Natural killer cell treated with Interleukin-12 subunit alpha and Interleukin-12 subunit beta and Interleukin-15 and Interleukin-18, amount 100 ng/mL, for 72 hours (primary cell): ENCODE measurements at regions not wholly inside any gene's neighbourhood (a gene's known extent, or its start where the extent isn't known, plus 50 kb on each side); places are given as distances from the start of the nearest gene placed in this dataset.

ENCODE experiments used
- ATAC-seq, 2 donors: fragments of 150-1000 bp; cut with Tn5 transposase in 1 of 2; sonication (Bioruptor Pico), chemical (Tn5 transposase) in 1 of 2; 2 replicates each; pipeline ENCODE4 v1.10.0; 2021
- DNase-seq: peaks from one replicate; pipeline ENCODE4 v3.0.0; 2022; ENCODE audit warnings: low spot score
- H3K27ac Mint-ChIP-seq, 2 donors: 1 replicate in 1 of 2; 2 replicates in 1 of 2; pipeline ENCODE4 v1.8.0; 2022; ENCODE audit warnings: mixed read lengths in 2 of 2, mild to moderate bottlenecking in 1 of 2, moderate library complexity in 1 of 2
- H3K27me3 Mint-ChIP-seq, 2 donors: 1 replicate in 1 of 2; 2 replicates in 1 of 2; pipeline ENCODE4 v1.8.0; 2022; ENCODE audit warnings: mixed read lengths in 2 of 2
- H3K36me3 Mint-ChIP-seq: one replicate; pipeline ENCODE4 v1.8.0; 2022; ENCODE audit warnings: mixed read lengths
- H3K4me1 Mint-ChIP-seq, 2 donors: 1 replicate in 1 of 2; 2 replicates in 1 of 2; pipeline ENCODE4 v1.8.0; 2022; ENCODE audit warnings: low read depth in 2 of 2, mixed read lengths in 2 of 2, mild to moderate bottlenecking in 1 of 2
- H3K4me3 Mint-ChIP-seq: one replicate; pipeline ENCODE4 v1.8.0; 2022; ENCODE audit warnings: mixed read lengths
- H3K9me3 Mint-ChIP-seq: 2 replicates; pipeline ENCODE4 v1.8.0; 2022; ENCODE audit warnings: mixed read lengths

DNA sequence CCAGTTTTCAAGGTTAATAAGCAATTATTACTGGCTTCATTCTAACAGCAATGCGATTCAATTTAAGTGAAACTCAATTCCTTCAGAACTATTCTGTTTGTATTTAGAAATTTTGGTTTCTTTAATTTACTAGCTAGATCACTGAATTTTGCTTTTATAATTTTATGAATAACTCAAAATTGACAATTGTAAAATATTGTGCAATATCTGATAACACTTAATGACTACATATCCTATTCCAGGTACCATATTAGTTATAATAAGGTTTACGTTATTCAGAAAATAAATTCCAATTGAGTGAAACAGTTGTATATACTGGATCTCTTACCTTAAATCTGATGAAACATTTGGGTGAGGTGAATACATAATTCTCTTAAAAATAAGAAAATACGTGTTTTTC, 1348.3 kb upstream of the CDH6 start:
- H3K4me1 Mint-ChIP-seq = no peaks in the 10 kb centered on the region
- no peaks in the 10 kb centered on the region for H3K27me3 Mint-ChIP-seq
- no peak overlapping the region for H3K27ac Mint-ChIP-seq
- H3K4me3 Mint-ChIP-seq = no peak overlapping the region
- peaks cover 15% of the 10 kb centered on the region for H3K9me3 Mint-ChIP-seq
- peaks cover 6% of the 10 kb centered on the region for H3K36me3 Mint-ChIP-seq
- ATAC-seq (no peak), DNase-seq (no peak)

- Mint-ChIP-seq H3K36me3 (peaks cover 4% of the 10 kb centered on the region), H3K27me3 (no peaks in the 10 kb centered on the region), H3K4me1 (no peaks in the 10 kb centered on the region), H3K27ac (no peak overlapping the region), H3K9me3 (peaks cover 10% of the 10 kb centered on the region), H3K4me3 (no peak overlapping the region)
- no peak for DNase-seq
- no peak for ATAC-seq
Observed at GRCh38 chr5:29833394-29833793, 1360.1 kb upstream of the CDH6 start.

- H3K27ac Mint-ChIP-seq = no peak overlapping the region
- ATAC-seq = no peak
- H3K4me1 Mint-ChIP-seq = no peaks in the 10 kb centered on the region
- peaks cover 14% of the 10 kb centered on the region for H3K9me3 Mint-ChIP-seq
- no peaks in the 10 kb centered on the region for H3K27me3 Mint-ChIP-seq
- H3K4me3 Mint-ChIP-seq = no peak overlapping the region
- H3K36me3 Mint-ChIP-seq = peaks cover 9% of the 10 kb centered on the region
- DNase-seq = no peak
Observed at GRCh38 chr5:29822521-29822920, 1371.0 kb upstream of the CDH6 start.

GRCh38 chr5:29811914-29812679, 1381.4 kb upstream of the CDH6 start:
- Mint-ChIP-seq H3K27ac (no peak overlapping the region), H3K9me3 (peaks cover 16% of the 10 kb centered on the region), H3K36me3 (peaks cover 6% of the 10 kb centered on the region), H3K4me1 (no peaks in the 10 kb centered on the region), H3K4me3 (no peak overlapping the region), H3K27me3 (no peaks in the 10 kb centered on the region)
- ATAC-seq = no peak
- no peak for DNase-seq

GRCh38 chr5:29805804-29806203, 1387.7 kb upstream of the CDH6 start:
- ATAC-seq = no peak
- no peak for DNase-seq
- H3K27ac Mint-ChIP-seq = no peak overlapping the region
- no peaks in the 10 kb centered on the region for H3K27me3 Mint-ChIP-seq
- H3K4me3 Mint-ChIP-seq = no peak overlapping the region
- H3K4me1 Mint-ChIP-seq = no peaks in the 10 kb centered on the region
- H3K36me3 Mint-ChIP-seq = peaks cover 12% of the 10 kb centered on the region
- peaks cover 22% of the 10 kb centered on the region for H3K9me3 Mint-ChIP-seq

DNA sequence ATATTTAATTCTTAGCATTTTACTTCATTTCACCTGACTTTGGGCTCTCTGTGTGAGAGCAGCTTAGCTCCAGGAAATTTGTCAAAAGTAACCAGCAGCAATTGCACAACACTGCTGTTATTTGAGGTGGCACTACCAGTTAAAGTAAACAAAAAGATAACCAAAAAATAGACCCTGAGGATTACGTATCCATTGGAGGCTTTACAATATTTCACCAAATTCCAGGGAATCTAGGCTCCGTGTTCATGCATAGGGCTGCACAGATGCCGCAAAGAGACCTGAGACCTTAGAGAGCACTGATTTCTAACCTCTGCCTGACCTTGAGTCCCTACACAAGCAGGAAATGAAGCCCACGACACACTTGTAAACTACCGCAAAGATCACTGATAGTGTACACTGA, 1392.7 kb upstream of the CDH6 start:
- Mint-ChIP-seq H3K4me1 (no peaks in the 10 kb centered on the region), H3K27me3 (no peaks in the 10 kb centered on the region), H3K9me3 (peaks cover 14% of the 10 kb centered on the region), H3K4me3 (no peak overlapping the region), H3K27ac (no peak overlapping the region), H3K36me3 (peaks cover 6% of the 10 kb centered on the region)
- no peak for ATAC-seq
- no peak for DNase-seq

DNA sequence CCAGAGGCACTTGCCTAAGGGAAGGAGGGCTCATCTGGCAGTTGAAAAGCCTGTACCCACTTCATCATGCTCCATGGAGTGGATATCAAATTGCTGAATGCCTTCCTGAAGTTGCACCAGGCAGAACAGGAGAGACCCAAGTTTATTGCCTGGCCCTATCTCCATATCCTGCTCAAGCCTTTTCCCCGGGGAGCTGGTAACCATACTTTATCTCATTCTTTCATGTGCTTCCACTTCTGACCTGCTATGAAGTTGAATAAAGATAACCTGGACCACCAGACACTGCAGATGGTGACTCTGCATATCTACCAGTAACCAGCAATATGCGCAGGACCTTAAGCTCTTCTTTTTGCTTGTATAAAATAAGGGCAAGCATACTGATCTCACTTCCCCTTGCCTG, 1397.5 kb upstream of the CDH6 start:
- H3K36me3 Mint-ChIP-seq = peaks cover 2% of the 10 kb centered on the region

GRCh38 chr5:29795096-29795652, 1398.3 kb upstream of the CDH6 start:
- no peaks in the 10 kb centered on the region for H3K4me1 Mint-ChIP-seq
- no peak for ATAC-seq

More for the DNA sequence above, 1397.5 kb upstream of the CDH6 start:
- H3K9me3 Mint-ChIP-seq = peaks cover 8% of the 10 kb centered on the region
- DNase-seq (no peak), ATAC-seq (no peak)
- H3K4me1 Mint-ChIP-seq = no peaks in the 10 kb centered on the region
- no peaks in the 10 kb centered on the region for H3K27me3 Mint-ChIP-seq
- no peak overlapping the region for H3K27ac Mint-ChIP-seq
- H3K4me3 Mint-ChIP-seq = no peak overlapping the region

DNA sequence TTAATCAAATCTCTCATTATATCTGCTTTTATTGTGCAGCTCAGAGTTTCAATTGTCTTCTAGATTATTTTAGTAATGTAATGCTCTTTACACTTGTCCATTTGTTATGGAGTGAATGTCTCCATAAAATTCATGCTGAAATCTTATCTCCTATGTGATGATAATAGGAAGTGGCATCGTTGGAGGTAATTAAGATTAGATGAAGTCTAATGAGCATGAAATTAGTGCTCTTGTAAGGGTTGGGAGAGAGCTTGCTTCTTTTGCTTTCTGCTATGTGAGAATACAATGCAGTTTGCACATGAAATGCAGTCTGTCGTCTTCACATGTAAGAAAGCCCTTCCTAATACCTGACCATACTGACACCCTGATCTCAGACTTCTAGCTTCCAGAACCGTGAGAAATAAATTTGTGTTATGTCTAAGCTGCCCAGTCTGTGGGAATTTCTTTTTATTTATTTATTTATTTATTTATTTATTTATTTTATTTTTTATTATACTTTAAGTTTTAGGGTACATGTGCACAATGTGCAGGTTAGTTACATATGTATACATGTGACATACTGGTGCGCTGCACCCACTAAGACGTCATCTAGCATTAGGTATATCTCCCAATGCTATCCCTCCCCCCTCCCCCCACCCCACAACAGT, 1399.2 kb upstream of the CDH6 start:
- Mint-ChIP-seq H3K4me1 (no peaks in the 10 kb centered on the region), H3K27ac (no peak overlapping the region), H3K27me3 (no peaks in the 10 kb centered on the region), H3K36me3 (no peaks in the 10 kb centered on the region), H3K9me3 (peaks cover 7% of the 10 kb centered on the region), H3K4me3 (no peak overlapping the region)
- ATAC-seq (no peak), DNase-seq (no peak)

More at GRCh38 chr5:29795096-29795652, 1398.3 kb upstream of the CDH6 start:
- Mint-ChIP-seq H3K9me3 (peaks cover 7% of the 10 kb centered on the region), H3K27ac (no peak overlapping the region), H3K27me3 (no peaks in the 10 kb centered on the region), H3K36me3 (no peaks in the 10 kb centered on the region), H3K4me3 (no peak overlapping the region)
- DNase-seq = no peak

DNA sequence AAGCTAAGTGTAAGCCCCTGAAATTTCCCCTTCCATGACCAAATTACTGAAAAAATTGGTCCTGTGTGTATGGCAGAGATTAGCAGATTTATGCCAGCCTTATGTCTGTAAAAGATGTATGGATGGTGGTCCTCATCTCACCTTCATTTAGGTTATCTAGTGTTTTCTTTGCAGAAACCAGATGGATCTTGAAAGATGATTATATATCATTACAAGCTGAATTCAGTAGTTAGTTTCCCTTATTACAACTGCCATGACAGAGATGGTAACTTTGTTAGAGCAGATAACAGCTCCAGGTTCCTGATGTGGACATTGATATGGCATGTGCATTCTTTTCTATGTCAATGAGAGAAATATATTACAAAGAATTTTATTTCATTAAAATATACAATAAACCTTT, 1403.2 kb upstream of the CDH6 start:
- Mint-ChIP-seq H3K27me3 (no peaks in the 10 kb centered on the region), H3K4me1 (no peaks in the 10 kb centered on the region), H3K4me3 (no peak overlapping the region), H3K36me3 (peaks cover 6% of the 10 kb centered on the region), H3K9me3 (peaks cover 18% of the 10 kb centered on the region), H3K27ac (no peak overlapping the region)
- no peak for ATAC-seq
- no peak for DNase-seq

GRCh38 chr5:29780401-29780800, 1413.1 kb upstream of the CDH6 start:
- no peak overlapping the region for H3K4me3 Mint-ChIP-seq

DNA sequence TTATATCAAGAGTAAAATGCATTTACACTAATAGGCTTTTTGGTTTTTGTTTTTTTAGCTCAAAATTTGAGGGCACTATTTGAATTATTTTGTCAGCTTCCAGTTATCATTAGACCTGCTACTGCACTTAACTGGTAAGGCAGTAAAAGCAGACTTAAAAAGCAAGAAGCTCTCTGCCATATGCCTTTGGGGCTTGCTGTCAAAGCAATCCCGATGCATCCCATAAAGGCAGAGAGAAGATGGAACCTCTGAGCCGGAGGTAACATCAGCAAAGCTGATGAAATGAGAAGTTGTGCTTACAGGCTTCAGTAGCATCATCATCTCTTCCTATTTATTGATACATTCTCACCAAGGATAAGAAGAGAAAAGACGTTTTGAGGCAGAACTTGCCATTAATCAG, 1414.3 kb upstream of the CDH6 start:
- no peak overlapping the region for H3K27ac Mint-ChIP-seq
- H3K4me1 Mint-ChIP-seq = no peaks in the 10 kb centered on the region
- no peak overlapping the region for H3K4me3 Mint-ChIP-seq
- no peak for DNase-seq
- peaks cover under 1% of the 10 kb centered on the region for H3K36me3 Mint-ChIP-seq
- H3K27me3 Mint-ChIP-seq = no peaks in the 10 kb centered on the region
- no peak for ATAC-seq
- peaks cover 15% of the 10 kb centered on the region for H3K9me3 Mint-ChIP-seq

More at GRCh38 chr5:29780401-29780800, 1413.1 kb upstream of the CDH6 start:
- ATAC-seq = no peak
- no peak overlapping the region for H3K27ac Mint-ChIP-seq
- DNase-seq = no peak
- peaks cover 20% of the 10 kb centered on the region for H3K9me3 Mint-ChIP-seq
- H3K4me1 Mint-ChIP-seq = no peaks in the 10 kb centered on the region
- no peaks in the 10 kb centered on the region for H3K27me3 Mint-ChIP-seq
- H3K36me3 Mint-ChIP-seq = peaks cover 5% of the 10 kb centered on the region

- H3K27me3 Mint-ChIP-seq = no peaks in the 10 kb centered on the region
- H3K36me3 Mint-ChIP-seq = peaks cover 5% of the 10 kb centered on the region
- H3K27ac Mint-ChIP-seq = no peak overlapping the region
- H3K9me3 Mint-ChIP-seq = peaks cover 22% of the 10 kb centered on the region
- ATAC-seq (no peak), DNase-seq (no peak)
- H3K4me3 Mint-ChIP-seq = no peak overlapping the region
- no peaks in the 10 kb centered on the region for H3K4me1 Mint-ChIP-seq
Observed at GRCh38 chr5:29777373-29777772, 1416.1 kb upstream of the CDH6 start.

- no peak for ATAC-seq
- H3K36me3 Mint-ChIP-seq = peaks cover 5% of the 10 kb centered on the region
- H3K4me3 Mint-ChIP-seq = no peak overlapping the region
- H3K9me3 Mint-ChIP-seq = peaks cover 10% of the 10 kb centered on the region
- no peak for DNase-seq
- H3K27me3 Mint-ChIP-seq = no peaks in the 10 kb centered on the region
- H3K27ac Mint-ChIP-seq = no peak overlapping the region
- H3K4me1 Mint-ChIP-seq = no peaks in the 10 kb centered on the region
Observed at GRCh38 chr5:29770936-29771335, 1422.5 kb upstream of the CDH6 start.
